ENCODE measurements at regions not wholly inside any gene's neighbourhood (a gene's known extent, or its start where the extent isn't known, plus 50 kb on each side); places are given as distances from the start of the nearest gene placed in this dataset.

DNA sequence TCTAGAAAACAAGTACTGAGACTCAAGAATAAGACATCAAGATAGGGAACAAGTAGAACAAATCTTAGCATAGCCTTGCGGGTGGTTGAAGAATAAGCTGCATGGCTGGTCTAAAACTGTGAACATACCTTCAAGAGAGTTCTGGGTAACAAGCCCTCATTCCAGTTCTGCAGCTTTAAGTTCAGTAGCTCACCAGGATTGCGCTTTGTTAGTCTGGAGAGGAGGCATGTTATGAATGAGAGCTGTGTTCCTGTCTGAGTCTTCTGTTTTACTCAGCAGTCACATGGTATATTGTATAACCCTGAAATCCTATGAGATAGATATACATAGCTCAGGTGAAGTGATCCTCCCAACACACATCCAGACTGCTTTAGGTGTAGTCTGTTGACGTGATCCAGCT, 406.6 kb upstream of the IRAK1BP1 start:
- TF ChIP-seq EZH2phosphoT487 (IDR thresholded peaks at IDR 0.05; ENCODE audit: low read depth): no peak
- TF ChIP-seq, protein P1, sequence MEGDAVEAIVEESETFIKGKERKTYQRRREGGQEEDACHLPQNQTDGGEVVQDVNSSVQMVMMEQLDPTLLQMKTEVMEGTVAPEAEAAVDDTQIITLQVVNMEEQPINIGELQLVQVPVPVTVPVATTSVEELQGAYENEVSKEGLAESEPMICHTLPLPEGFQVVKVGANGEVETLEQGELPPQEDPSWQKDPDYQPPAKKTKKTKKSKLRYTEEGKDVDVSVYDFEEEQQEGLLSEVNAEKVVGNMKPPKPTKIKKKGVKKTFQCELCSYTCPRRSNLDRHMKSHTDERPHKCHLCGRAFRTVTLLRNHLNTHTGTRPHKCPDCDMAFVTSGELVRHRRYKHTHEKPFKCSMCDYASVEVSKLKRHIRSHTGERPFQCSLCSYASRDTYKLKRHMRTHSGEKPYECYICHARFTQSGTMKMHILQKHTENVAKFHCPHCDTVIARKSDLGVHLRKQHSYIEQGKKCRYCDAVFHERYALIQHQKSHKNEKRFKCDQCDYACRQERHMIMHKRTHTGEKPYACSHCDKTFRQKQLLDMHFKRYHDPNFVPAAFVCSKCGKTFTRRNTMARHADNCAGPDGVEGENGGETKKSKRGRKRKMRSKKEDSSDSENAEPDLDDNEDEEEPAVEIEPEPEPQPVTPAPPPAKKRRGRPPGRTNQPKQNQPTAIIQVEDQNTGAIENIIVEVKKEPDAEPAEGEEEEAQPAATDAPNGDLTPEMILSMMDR (IDR thresholded peaks at IDR 0.05; ENCODE audit: low read depth, low read length): no peak
